Tibial nerve (tissue), 4 donors: ENCODE measurements at regions not wholly inside any gene's neighbourhood (a gene's known extent, or its start where the extent isn't known, plus 50 kb on each side); places are given as distances from the start of the nearest gene placed in this dataset.

Source experiments
- EP300 ChIP-seq, 2 donors: sonication (generic); formaldehyde crosslinking; IDR thresholded peaks; one replicate each; pipeline ENCODE4 v1.6.1; 2017; ENCODE audit warnings: antibody characterized with exemption in 2 of 2, mild to moderate bottlenecking in 1 of 2
- TF ChIP-seq, protein P1 (sequence below), 5 experiments: fragments of 200-600 bp in 3 of 5; fragments of 450-650 bp in 2 of 5; sonication (generic) in 3 of 5; IDR thresholded peaks; one replicate each; pipeline ENCODE4 v1.5.1; 2016 to 2019; ENCODE audit warnings: antibody characterized with exemption in 5 of 5, mild to moderate bottlenecking in 3 of 5, moderate library complexity in 2 of 5

DNA sequence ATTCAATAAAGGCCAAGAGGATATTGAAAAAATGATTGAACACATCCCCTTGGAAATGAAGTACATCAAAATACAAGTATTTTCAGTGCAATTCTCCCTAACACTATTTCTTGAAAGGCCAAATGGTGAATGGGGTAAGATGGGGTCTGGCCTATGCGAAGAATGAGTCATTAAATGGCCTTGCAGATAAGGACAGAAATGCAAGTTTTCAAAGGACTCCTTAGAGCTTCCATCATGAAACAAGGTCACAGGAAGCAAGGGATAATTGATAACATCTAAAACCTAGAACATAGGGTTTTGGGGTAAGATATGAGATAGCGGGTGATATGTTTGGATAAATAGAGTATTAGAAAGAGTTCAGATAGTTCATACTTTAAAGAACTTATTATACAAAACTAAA is 109.3 kb upstream of the ABCB5 start:
- no peak for TF ChIP-seq EP300 (IDR thresholded peaks at IDR 0.05)
- TF ChIP-seq, protein P1, sequence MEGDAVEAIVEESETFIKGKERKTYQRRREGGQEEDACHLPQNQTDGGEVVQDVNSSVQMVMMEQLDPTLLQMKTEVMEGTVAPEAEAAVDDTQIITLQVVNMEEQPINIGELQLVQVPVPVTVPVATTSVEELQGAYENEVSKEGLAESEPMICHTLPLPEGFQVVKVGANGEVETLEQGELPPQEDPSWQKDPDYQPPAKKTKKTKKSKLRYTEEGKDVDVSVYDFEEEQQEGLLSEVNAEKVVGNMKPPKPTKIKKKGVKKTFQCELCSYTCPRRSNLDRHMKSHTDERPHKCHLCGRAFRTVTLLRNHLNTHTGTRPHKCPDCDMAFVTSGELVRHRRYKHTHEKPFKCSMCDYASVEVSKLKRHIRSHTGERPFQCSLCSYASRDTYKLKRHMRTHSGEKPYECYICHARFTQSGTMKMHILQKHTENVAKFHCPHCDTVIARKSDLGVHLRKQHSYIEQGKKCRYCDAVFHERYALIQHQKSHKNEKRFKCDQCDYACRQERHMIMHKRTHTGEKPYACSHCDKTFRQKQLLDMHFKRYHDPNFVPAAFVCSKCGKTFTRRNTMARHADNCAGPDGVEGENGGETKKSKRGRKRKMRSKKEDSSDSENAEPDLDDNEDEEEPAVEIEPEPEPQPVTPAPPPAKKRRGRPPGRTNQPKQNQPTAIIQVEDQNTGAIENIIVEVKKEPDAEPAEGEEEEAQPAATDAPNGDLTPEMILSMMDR (IDR thresholded peaks at IDR 0.05), result no peak
